Left lung (tissue), 4 donors: ENCODE measurements at regions not wholly inside any gene's neighbourhood (a gene's known extent, or its start where the extent isn't known, plus 50 kb on each side); places are given as distances from the start of the nearest gene placed in this dataset.
A peak's percentile ranks its signal among the peaks of the same experiment; 100 is the strongest.

Experiments
- ATAC-seq: fragments of 200-7000 bp; cut with Tn5 transposase; one replicate; pipeline ENCODE4 v1.9.1; 2020; ENCODE audit warnings: moderate library complexity
- DNase-seq, 4 donors: peaks; one replicate each; pipeline ENCODE4 v3.0.0-alpha.2; 2013 to 2020
- H3K27ac ChIP-seq, 2 donors: fragments of 200-600 bp; sonication (generic) in 1 of 2; one replicate each; pipeline versions ENCODE4 v1.5.0 to v1.8.0; 2020 to 2021
- H3K27me3 ChIP-seq, 2 donors: fragments of 200-600 bp; sonication (generic) in 1 of 2; one replicate each; pipeline versions ENCODE4 v1.5.0 to v1.8.0; 2020 to 2021
- H3K36me3 ChIP-seq, 2 donors: fragments of 200-600 bp; sonication (generic) in 1 of 2; one replicate each; pipeline versions ENCODE4 v1.5.0 to v1.8.0; 2020 to 2021
- H3K4me1 ChIP-seq, 2 donors: fragments of 200-600 bp; one replicate each; pipeline ENCODE4 v1.8.0; 2021
- H3K4me3 ChIP-seq, 2 donors: fragments of 200-600 bp; sonication (generic) in 1 of 2; one replicate each; pipeline versions ENCODE4 v1.5.0 to v1.8.0; 2020 to 2021; ENCODE audit warnings: mild to moderate bottlenecking in 1 of 2
- H3K9me3 ChIP-seq, 2 donors: fragments of 200-600 bp; sonication (generic) in 1 of 2; one replicate each; pipeline versions ENCODE4 v1.5.0 to v1.8.0; 2020 to 2021
- intact Hi-C, 2 donors: fragments of 100-400 bp; cut with DNase I; formaldehyde crosslinking; loops; one replicate each; pipeline versions ENCODE4 v1.11.2 to v1.14.2; 2022
- TF ChIP-seq, protein P1 (sequence below), 2 donors: fragments of 200-600 bp; sonication (generic) in 1 of 2; IDR thresholded peaks; one replicate each; pipeline versions ENCODE4 v1.5.0 to v1.8.0; 2021; ENCODE audit warnings: antibody characterized with exemption in 2 of 2
- donor health status: DM: no; HTN: yes; CAD: no.
- donor health status: DM: no; HTN: no; CAD: no.

- TF ChIP-seq, protein P1, sequence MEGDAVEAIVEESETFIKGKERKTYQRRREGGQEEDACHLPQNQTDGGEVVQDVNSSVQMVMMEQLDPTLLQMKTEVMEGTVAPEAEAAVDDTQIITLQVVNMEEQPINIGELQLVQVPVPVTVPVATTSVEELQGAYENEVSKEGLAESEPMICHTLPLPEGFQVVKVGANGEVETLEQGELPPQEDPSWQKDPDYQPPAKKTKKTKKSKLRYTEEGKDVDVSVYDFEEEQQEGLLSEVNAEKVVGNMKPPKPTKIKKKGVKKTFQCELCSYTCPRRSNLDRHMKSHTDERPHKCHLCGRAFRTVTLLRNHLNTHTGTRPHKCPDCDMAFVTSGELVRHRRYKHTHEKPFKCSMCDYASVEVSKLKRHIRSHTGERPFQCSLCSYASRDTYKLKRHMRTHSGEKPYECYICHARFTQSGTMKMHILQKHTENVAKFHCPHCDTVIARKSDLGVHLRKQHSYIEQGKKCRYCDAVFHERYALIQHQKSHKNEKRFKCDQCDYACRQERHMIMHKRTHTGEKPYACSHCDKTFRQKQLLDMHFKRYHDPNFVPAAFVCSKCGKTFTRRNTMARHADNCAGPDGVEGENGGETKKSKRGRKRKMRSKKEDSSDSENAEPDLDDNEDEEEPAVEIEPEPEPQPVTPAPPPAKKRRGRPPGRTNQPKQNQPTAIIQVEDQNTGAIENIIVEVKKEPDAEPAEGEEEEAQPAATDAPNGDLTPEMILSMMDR (IDR thresholded peaks at IDR 0.05): no peak
- intact Hi-C loops: no loop called here
- ATAC-seq: no peak
- Histone ChIP-seq H3K9me3 (no peaks in the 10 kb centered on the region), H3K4me1 (peaks cover 36 to 87% of the 10 kb centered on the region in 2 donors), H3K36me3 (peaks cover 0 to 66% of the 10 kb centered on the region in 2 donors), H3K4me3 (no peak overlapping the region), H3K27me3 (no peaks in the 10 kb centered on the region), H3K27ac (peak overlapping the region; percentile 84 to 89)
- no peak for DNase-seq
These were observed 88.1 kb downstream of the RFLNA start for GRCh38 chr12:124383028-124383427.

DNA sequence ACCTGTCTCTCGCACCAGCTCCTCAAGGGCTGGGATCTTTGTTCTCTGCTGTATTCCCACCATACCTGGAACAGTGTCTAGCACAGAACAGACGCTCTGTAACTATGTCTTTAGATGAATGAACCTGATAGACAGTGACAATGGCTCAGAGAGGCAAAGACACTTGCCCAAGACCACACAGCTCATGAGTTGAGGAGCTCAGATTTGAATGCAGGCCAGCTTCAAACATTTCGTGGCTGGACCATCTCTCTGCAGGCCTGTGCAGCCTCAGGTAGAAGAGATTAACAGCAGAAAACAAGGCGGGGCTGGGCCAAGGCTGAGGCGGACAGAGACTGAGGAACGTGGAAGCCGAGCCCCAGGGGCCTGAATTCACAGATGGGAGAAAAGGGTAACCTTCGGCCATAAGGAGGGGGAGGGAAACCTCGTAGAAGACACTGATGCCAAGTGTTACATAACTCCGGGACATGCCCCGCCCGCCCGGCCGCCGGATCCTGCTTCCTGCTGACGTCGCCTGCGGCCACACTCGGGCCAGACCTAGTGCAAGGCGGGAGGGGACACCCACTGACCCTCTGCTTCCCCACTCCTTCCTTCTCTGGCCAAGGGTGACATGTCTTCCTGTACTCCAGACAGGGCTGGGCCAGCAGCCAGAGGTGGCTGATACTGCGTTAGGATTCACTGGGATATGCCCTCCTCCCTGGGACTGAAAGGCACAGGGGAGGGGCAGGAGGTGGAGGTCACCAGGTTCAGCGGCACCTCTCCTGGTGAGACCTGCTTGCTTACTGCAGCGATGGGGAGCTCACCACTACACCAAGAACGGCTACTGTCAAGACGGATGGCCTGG is 86.8 kb downstream of the RFLNA start:
- Histone ChIP-seq H3K4me1 (peaks cover 33 to 74% of the 10 kb centered on the region in 2 donors), H3K9me3 (no peaks in the 10 kb centered on the region), H3K4me3 (no peak overlapping the region), H3K27ac (peak overlapping the region; percentile 84 to 89), H3K36me3 (peaks cover 0 to 76% of the 10 kb centered on the region in 2 donors), H3K27me3 (no peaks in the 10 kb centered on the region)
- intact Hi-C loops: no loop called here
- peak; percentile 82 for ATAC-seq
- peak in 3 of 4 donors; percentile 80 to 98 (median 93) for DNase-seq
- TF ChIP-seq, protein P1 (IDR thresholded peaks at IDR 0.05): no peak

- TF ChIP-seq, protein P1 (IDR thresholded peaks at IDR 0.05): no peak
- intact Hi-C loops: no loop called here
- peak overlapping the region in 1 of 2 donors; percentile 13 for H3K4me3 ChIP-seq
- H3K9me3 ChIP-seq: no peaks in the 10 kb centered on the region
- H3K36me3 ChIP-seq: peaks cover 0 to 76% of the 10 kb centered on the region in 2 donors
- H3K4me1 ChIP-seq: peaks cover 33 to 66% of the 10 kb centered on the region in 2 donors
- peak overlapping the region; percentile 84 to 89 for H3K27ac ChIP-seq
- ATAC-seq (peak; percentile 9), DNase-seq (no peak)
- H3K27me3 ChIP-seq: no peaks in the 10 kb centered on the region
These were observed 86.0 kb downstream of the RFLNA start for GRCh38 chr12:124380796-124381455.

DNA sequence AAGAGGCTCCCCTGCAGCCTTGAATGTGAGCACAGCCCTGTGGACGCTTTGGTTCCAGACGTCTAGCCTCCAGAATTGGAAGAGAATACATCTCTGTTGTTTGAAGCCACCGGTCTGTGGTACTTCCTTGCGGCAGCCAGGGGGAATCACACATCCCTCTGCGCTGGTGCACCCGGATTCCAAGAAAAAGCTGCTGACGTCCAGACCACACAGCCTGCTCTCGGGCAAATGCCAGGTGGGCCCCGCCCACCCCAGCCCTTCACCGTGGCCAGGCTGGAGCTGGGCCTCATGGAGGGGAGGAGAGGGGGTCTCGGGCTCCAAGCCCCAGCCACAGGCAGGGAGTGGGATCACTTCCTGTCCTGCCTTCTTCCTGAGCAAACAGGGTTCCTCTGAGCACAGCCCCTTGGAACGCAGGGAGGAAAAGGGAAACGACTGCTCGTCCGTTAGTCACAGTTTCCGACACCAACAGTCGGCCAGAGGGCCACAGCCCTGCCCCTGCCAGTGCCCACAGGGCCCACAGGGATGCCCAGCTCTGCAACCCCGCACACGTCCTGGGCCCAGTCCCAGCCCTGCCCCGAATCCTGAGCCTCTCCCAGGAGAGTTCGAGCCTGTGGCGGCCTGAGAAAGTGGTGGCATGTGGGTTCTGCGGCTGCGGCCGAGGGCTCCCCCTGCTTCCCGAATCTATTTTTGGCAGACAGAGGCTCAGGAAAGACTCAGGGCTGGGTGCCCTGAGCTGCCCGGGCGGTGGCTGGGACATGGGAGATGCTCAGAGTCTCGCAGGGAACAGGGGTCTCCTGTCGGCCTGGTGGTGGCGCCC is 85.3 kb downstream of the RFLNA start:
- peak overlapping the region in 1 of 2 donors; percentile 13 for H3K4me3 ChIP-seq
- H3K27ac ChIP-seq: peak overlapping the region; percentile 84 to 89
- TF ChIP-seq, protein P1 (IDR thresholded peaks at IDR 0.05): peak; percentile 20 to 42
- H3K4me1 ChIP-seq: peaks cover 33 to 59% of the 10 kb centered on the region in 2 donors
- intact Hi-C loops: no loop called here
- ATAC-seq (peak; percentile 43), DNase-seq (peak; percentile 70 to 89 (median 80))
- H3K9me3 ChIP-seq: no peaks in the 10 kb centered on the region
- peaks cover 0 to 76% of the 10 kb centered on the region in 2 donors for H3K36me3 ChIP-seq
- H3K27me3 ChIP-seq: no peaks in the 10 kb centered on the region
